ENCODE measurements at regions not wholly inside any gene's neighbourhood (a gene's known extent, or its start where the extent isn't known, plus 50 kb on each side); places are given as distances from the start of the nearest gene placed in this dataset.

DNA sequence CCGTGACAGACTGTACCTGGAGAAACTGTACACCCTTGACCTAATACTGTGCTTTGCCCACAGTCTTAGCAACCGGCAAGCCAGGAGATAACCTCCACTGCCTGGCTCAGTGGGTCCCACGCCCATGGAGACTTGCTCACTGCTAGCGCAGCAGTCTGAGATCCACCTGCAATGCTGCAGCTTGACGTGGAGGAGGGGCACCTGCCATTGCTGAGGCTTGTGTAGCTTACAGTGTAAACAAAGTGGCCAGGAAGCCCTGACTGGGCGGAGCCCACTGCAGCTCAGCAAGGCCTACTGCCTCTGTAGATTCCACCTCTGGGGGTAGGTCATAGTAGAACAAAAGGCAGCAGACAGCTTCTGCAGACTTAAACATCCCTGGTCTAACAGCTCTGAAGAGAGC, 189.3 kb downstream of the EDEM1 start:
- TF ChIP-seq POLR2A (IDR thresholded peaks at IDR 0.05) (no peak), EP300 (IDR thresholded peaks at IDR 0.05) (no peak)
